Trophoblast cell (in vitro differentiated cells and primary cell): ENCODE measurements at regions not wholly inside any gene's neighbourhood (a gene's known extent, or its start where the extent isn't known, plus 50 kb on each side); places are given as distances from the start of the nearest gene placed in this dataset.

Source experiments
- DNase-seq, 2 donors: peaks; one replicate each; pipeline ENCODE4 v3.0.0-alpha.2; 2016
- H2AFZ ChIP-seq: 2 replicates; pipeline ENCODE4 v1.6.1; 2013; ENCODE audit warnings: low read length, moderate library complexity, mild to moderate bottlenecking; ENCODE audit not compliant: insufficient read depth, poor library complexity
- H2AK5ac ChIP-seq: 2 replicates; pipeline ENCODE4 v1.6.1; 2013; ENCODE audit warnings: mild to moderate bottlenecking, low read length
- H2BK120ac ChIP-seq: 2 replicates; pipeline ENCODE4 v1.6.1; 2013; ENCODE audit warnings: low read length, mild to moderate bottlenecking, moderate library complexity; ENCODE audit not compliant: insufficient read depth, poor library complexity
- H2BK12ac ChIP-seq: 2 replicates; pipeline ENCODE4 v1.6.1; 2013; ENCODE audit warnings: mild to moderate bottlenecking, low read length, moderate library complexity
- H2BK5ac ChIP-seq: 2 replicates; pipeline ENCODE4 v1.6.1; 2013; ENCODE audit warnings: low read length, low read depth, moderate library complexity, mild to moderate bottlenecking; ENCODE audit not compliant: poor library complexity
- H3K14ac ChIP-seq: 2 replicates; pipeline ENCODE4 v1.6.1; 2013; ENCODE audit warnings: mild to moderate bottlenecking, low read length
- H3K18ac ChIP-seq: 2 replicates; pipeline ENCODE4 v1.6.1; 2013; ENCODE audit warnings: mild to moderate bottlenecking, low read length
- H3K23ac ChIP-seq: 2 replicates; pipeline ENCODE4 v1.6.1; 2013; ENCODE audit warnings: low read length
- H3K27ac ChIP-seq: 2 replicates; pipeline ENCODE4 v1.5.1; 2013; ENCODE audit warnings: low read depth, mild to moderate bottlenecking, inconsistent platforms, low read length, moderate library complexity
- H3K27me3 ChIP-seq: 2 replicates; pipeline ENCODE4 v1.6.1; 2013; ENCODE audit warnings: inconsistent platforms, mild to moderate bottlenecking, low read length, moderate library complexity; ENCODE audit not compliant: insufficient read depth
- H3K36me3 ChIP-seq, 2 experiments: 1 replicate in 1 of 2; 2 replicates in 1 of 2; pipeline ENCODE4 v1.6.1; 2013; ENCODE audit warnings: low read length in 2 of 2, mild to moderate bottlenecking in 2 of 2, moderate library complexity in 1 of 2; ENCODE audit not compliant: insufficient read depth in 2 of 2, control insufficient read depth in 1 of 2
- H3K4ac ChIP-seq: 2 replicates; pipeline ENCODE4 v1.6.1; 2013; ENCODE audit warnings: low read depth, mild to moderate bottlenecking, low read length, moderate library complexity
- H3K4me1 ChIP-seq, 2 experiments: 1 replicate in 1 of 2; 2 replicates in 1 of 2; pipeline ENCODE4 v1.6.1; 2013; ENCODE audit warnings: low read length in 2 of 2, mild to moderate bottlenecking in 2 of 2, moderate library complexity in 1 of 2; ENCODE audit not compliant: insufficient read depth in 2 of 2, control insufficient read depth in 1 of 2
- H3K4me2 ChIP-seq: 2 replicates; pipeline ENCODE4 v1.6.1; 2013; ENCODE audit warnings: inconsistent platforms, mild to moderate bottlenecking, low read length, moderate library complexity
- H3K4me3 ChIP-seq: 2 replicates; pipeline ENCODE4 v1.5.1; 2013; ENCODE audit warnings: mild to moderate bottlenecking, low read depth, low read length, inconsistent platforms
- H3K79me1 ChIP-seq: one replicate; pipeline ENCODE4 v1.6.1; 2013; ENCODE audit warnings: low read length
- H3K79me2 ChIP-seq: 2 replicates; pipeline ENCODE4 v1.6.1; 2013; ENCODE audit warnings: low read length, mild to moderate bottlenecking; ENCODE audit not compliant: control insufficient read depth, insufficient read depth, poor library complexity
- H3K9ac ChIP-seq: 2 replicates; pipeline ENCODE4 v1.6.1; 2013; ENCODE audit warnings: mild to moderate bottlenecking, low read length
- H3K9me3 ChIP-seq: 2 replicates; pipeline ENCODE4 v1.6.1; 2013; ENCODE audit warnings: low read depth, mild to moderate bottlenecking, control low read depth, inconsistent platforms, low read length; ENCODE audit not compliant: insufficient read depth
- H4K12ac ChIP-seq: 2 replicates; pipeline ENCODE4 v1.6.1; 2013; ENCODE audit warnings: low read depth, mild to moderate bottlenecking, low read length, moderate library complexity
- H4K8ac ChIP-seq: 2 replicates; pipeline ENCODE4 v1.6.1; 2013; ENCODE audit warnings: low read depth, mild to moderate bottlenecking, low read length, moderate library complexity
- H4K91ac ChIP-seq: one replicate; pipeline ENCODE4 v1.6.1; 2013; ENCODE audit warnings: low read depth, mild to moderate bottlenecking, low read length, moderate library complexity
- WGBS: extraction: QIAGEN DNeasy Blood & Tissue Kit; methylation state at CpG from one replicate; pipeline ENCODE4 v1.1.7; 2013; ENCODE audit warnings: missing lambda C conversion rate; ENCODE audit not compliant: insufficient read length, insufficient coverage; ENCODE audit errors: extremely low coverage; 5-methylcytosine and 5-hydroxymethylcytosine counted together

- peaks cover 17% of the 10 kb centered on the region for H3K79me2 ChIP-seq
- H4K91ac ChIP-seq = peak overlapping the region; percentile 48
- peak overlapping the region; percentile 12 for H2BK12ac ChIP-seq
- peak overlapping the region; percentile 16 for H3K14ac ChIP-seq
- H3K36me3 ChIP-seq = peaks cover 0 to 3% of the 10 kb centered on the region in 2 experiments
- no peak for DNase-seq
- peak overlapping the region; percentile 42 for H2BK5ac ChIP-seq
- H3K79me1 ChIP-seq = peaks cover 16% of the 10 kb centered on the region
- H3K9ac ChIP-seq = no peak overlapping the region
- H2BK120ac ChIP-seq = no peak overlapping the region
- peaks cover 40 to 45% of the 10 kb centered on the region in 2 experiments for H3K4me1 ChIP-seq
- no peaks in the 10 kb centered on the region for H3K27me3 ChIP-seq
- no peak overlapping the region for H3K23ac ChIP-seq
- H3K18ac ChIP-seq = peak overlapping the region; percentile 66
- whole genome bisulfite sequencing = no CpG with 5 or more reads among the region's 17 CpGs
- H3K4me2 ChIP-seq = no peak overlapping the region
- H2AK5ac ChIP-seq = peak overlapping the region; percentile 28
- H2AFZ ChIP-seq = no peak overlapping the region
- peaks cover 2% of the 10 kb centered on the region for H3K9me3 ChIP-seq
- H4K12ac ChIP-seq = no peak overlapping the region
- peak overlapping the region; percentile 16 for H3K27ac ChIP-seq
- peak overlapping the region; percentile 3 for H3K4ac ChIP-seq
- no peak overlapping the region for H3K4me3 ChIP-seq
- peak overlapping the region; percentile 10 for H4K8ac ChIP-seq
These were observed 66.3 kb downstream of the NCOR2 start for GRCh38 chr12:124501112-124501561.

GRCh38 chr12:124499898-124500244 is 67.5 kb downstream of the NCOR2 start:
- peaks cover 2% of the 10 kb centered on the region for H3K9me3 ChIP-seq
- H3K4ac ChIP-seq = peak overlapping the region; percentile 88
- H3K18ac ChIP-seq = peak overlapping the region; percentile 78
- no peak overlapping the region for H2AFZ ChIP-seq
- H3K4me3 ChIP-seq = no peak overlapping the region
- H3K9ac ChIP-seq = no peak overlapping the region
- H4K8ac ChIP-seq = peak overlapping the region; percentile 25
- peaks cover 17% of the 10 kb centered on the region for H3K79me2 ChIP-seq
- no peak for DNase-seq
- H3K4me1 ChIP-seq = peaks cover 37 to 45% of the 10 kb centered on the region in 2 experiments
- peak overlapping the region; percentile 55 for H3K14ac ChIP-seq
- H2BK12ac ChIP-seq = peak overlapping the region; percentile 61
- H4K91ac ChIP-seq = peak overlapping the region; percentile 76
- no peak overlapping the region for H3K23ac ChIP-seq
- no peak overlapping the region for H4K12ac ChIP-seq
- H3K36me3 ChIP-seq = peaks cover 5 to 6% of the 10 kb centered on the region in 2 experiments
- peak overlapping the region; percentile 71 for H2AK5ac ChIP-seq
- H3K79me1 ChIP-seq = peaks cover 16% of the 10 kb centered on the region
- no CpG with 5 or more reads among the region's 11 CpGs for WGBS
- H2BK120ac ChIP-seq = peak overlapping the region; percentile 31
- H2BK5ac ChIP-seq = peak overlapping the region; percentile 23
- peak overlapping the region; percentile 61 for H3K27ac ChIP-seq
- H3K27me3 ChIP-seq = no peaks in the 10 kb centered on the region
- no peak overlapping the region for H3K4me2 ChIP-seq

DNA sequence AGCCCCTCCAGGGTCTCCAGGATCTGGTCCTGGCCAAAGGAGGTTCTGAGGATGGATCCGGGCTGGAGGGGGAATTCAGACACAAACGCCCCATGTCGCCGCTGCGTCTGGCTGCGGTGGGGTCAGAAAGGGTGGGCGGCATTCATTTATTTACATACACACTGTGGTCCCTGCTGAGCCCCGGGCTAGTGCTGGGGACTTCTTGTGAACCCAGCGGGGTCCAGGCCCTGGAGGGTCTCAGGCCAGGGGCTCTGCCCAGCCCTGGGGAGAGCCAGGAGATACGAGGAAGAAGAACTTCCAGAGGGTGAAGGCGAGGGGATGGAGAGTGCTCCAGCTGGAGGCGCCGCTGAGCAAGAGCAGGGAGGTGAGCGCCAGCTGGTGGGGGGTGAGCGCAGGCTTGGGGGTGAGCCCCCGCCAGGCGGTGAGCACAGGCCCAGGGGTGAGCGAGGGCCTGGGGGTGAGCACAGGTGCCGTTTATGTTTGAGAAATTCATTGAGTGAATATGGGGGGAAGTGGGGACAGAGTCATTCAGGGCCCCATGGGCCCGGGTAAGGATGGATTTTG is 68.1 kb downstream of the NCOR2 start:
- peaks cover 11 to 12% of the 10 kb centered on the region in 2 experiments for H3K36me3 ChIP-seq
- H3K27ac ChIP-seq = no peak overlapping the region
- no peaks in the 10 kb centered on the region for H3K27me3 ChIP-seq
- H3K9me3 ChIP-seq = peaks cover 2% of the 10 kb centered on the region
- peak overlapping the region; percentile 30 for H2BK12ac ChIP-seq
- DNase-seq = no peak
- H3K23ac ChIP-seq = no peak overlapping the region
- no peak overlapping the region for H3K4me3 ChIP-seq
- peak overlapping the region; percentile 36 for H3K14ac ChIP-seq
- H3K9ac ChIP-seq = no peak overlapping the region
- peak overlapping the region; percentile 31 for H2BK120ac ChIP-seq
- no CpG with 5 or more reads among the region's 20 CpGs for WGBS
- peaks cover 17% of the 10 kb centered on the region for H3K79me2 ChIP-seq
- H4K91ac ChIP-seq = peak overlapping the region; percentile 76
- peak overlapping the region; percentile 78 for H3K18ac ChIP-seq
- no peak overlapping the region for H4K12ac ChIP-seq
- no peak overlapping the region for H4K8ac ChIP-seq
- no peak overlapping the region for H2AFZ ChIP-seq
- peak overlapping the region; percentile 71 for H2AK5ac ChIP-seq
- H2BK5ac ChIP-seq = no peak overlapping the region
- no peak overlapping the region for H3K4me2 ChIP-seq
- peaks cover 16% of the 10 kb centered on the region for H3K79me1 ChIP-seq
- peaks cover 34 to 40% of the 10 kb centered on the region in 2 experiments for H3K4me1 ChIP-seq
- H3K4ac ChIP-seq = peak overlapping the region; percentile 88

GRCh38 chr12:124498275-124499189 is 68.9 kb downstream of the NCOR2 start:
- Histone ChIP-seq H3K23ac (no peak overlapping the region), H2BK12ac (no peak overlapping the region), H2BK5ac (no peak overlapping the region), H3K79me1 (peaks cover 16% of the 10 kb centered on the region), H4K12ac (no peak overlapping the region), H3K9me3 (peaks cover 2% of the 10 kb centered on the region), H2AFZ (no peak overlapping the region), H4K8ac (no peak overlapping the region), H3K36me3 (peaks cover 15 to 18% of the 10 kb centered on the region in 2 experiments), H3K4me2 (no peak overlapping the region), H3K79me2 (peaks cover 17% of the 10 kb centered on the region), H3K9ac (no peak overlapping the region), H3K4ac (peak overlapping the region; percentile 28), H2AK5ac (no peak overlapping the region), H3K27ac (no peak overlapping the region), H3K27me3 (no peaks in the 10 kb centered on the region), H3K14ac (no peak overlapping the region), H2BK120ac (no peak overlapping the region), H3K4me1 (peaks cover 31 to 40% of the 10 kb centered on the region in 2 experiments), H3K18ac (peak overlapping the region; percentile 37), H3K4me3 (no peak overlapping the region), H4K91ac (no peak overlapping the region)
- no CpG with 5 or more reads among the region's 24 CpGs for WGBS
- DNase-seq = peak in 1 of 2 donors; percentile 28
